HL-60 (cell line): ENCODE measurements at regions not wholly inside any gene's neighbourhood (a gene's known extent, or its start where the extent isn't known, plus 50 kb on each side); places are given as distances from the start of the nearest gene placed in this dataset.

Experiments
- GABPA ChIP-seq: IDR thresholded peaks from 2 replicates; pipeline ENCODE4 v1.6.1; 2012; ENCODE audit warnings: low read depth
- POLR2AphosphoS5 ChIP-seq: IDR thresholded peaks from 2 replicates; pipeline ENCODE4 v1.6.1; 2012; ENCODE audit warnings: low read depth
- TF ChIP-seq, protein P1 (sequence below): IDR thresholded peaks from one replicate; pipeline ENCODE4 v1.5.1; 2011; ENCODE audit warnings: low read length, control low read depth, inconsistent platforms; ENCODE audit not compliant: insufficient read depth

DNA sequence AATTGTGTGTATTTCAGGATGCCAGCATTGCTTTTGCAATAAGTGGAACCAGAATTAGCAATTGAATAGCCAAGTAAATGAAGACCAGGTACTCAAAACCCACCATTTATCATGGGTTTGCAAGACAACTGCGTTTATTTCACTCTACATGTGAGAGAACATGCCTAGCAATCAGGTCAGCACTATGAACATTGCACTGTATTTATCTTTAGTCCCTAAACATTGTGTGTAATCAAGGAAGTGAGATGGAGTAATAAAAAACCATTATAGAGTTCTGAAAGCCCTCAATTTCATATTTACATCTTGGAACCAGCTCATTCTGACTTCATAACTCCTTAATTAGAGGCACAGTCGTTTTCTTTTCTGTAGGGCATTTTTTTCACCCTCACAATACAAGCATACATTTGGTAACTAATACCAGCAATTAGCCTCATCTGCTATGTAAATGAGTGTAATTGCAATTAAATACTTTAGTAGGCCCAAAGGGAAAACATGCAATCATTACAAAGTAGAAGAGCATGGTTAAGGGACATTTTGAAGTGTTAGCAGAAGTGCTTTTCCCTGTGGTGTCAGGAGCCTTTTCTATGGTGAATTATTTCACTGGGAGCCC lies 153.1 kb upstream of the DPH6 start:
- TF ChIP-seq, protein P1, sequence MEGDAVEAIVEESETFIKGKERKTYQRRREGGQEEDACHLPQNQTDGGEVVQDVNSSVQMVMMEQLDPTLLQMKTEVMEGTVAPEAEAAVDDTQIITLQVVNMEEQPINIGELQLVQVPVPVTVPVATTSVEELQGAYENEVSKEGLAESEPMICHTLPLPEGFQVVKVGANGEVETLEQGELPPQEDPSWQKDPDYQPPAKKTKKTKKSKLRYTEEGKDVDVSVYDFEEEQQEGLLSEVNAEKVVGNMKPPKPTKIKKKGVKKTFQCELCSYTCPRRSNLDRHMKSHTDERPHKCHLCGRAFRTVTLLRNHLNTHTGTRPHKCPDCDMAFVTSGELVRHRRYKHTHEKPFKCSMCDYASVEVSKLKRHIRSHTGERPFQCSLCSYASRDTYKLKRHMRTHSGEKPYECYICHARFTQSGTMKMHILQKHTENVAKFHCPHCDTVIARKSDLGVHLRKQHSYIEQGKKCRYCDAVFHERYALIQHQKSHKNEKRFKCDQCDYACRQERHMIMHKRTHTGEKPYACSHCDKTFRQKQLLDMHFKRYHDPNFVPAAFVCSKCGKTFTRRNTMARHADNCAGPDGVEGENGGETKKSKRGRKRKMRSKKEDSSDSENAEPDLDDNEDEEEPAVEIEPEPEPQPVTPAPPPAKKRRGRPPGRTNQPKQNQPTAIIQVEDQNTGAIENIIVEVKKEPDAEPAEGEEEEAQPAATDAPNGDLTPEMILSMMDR: no peak
- TF ChIP-seq POLR2AphosphoS5 (no peak), GABPA (no peak)
